SK-N-MC (cell line): ENCODE measurements at regions not wholly inside any gene's neighbourhood (a gene's known extent, or its start where the extent isn't known, plus 50 kb on each side); places are given as distances from the start of the nearest gene placed in this dataset.

Experiments
- EZH2 ChIP-seq: fragments of 200-600 bp; sonication (generic); IDR thresholded peaks from one replicate; pipeline ENCODE4 v1.6.1; 2017; ENCODE audit warnings: antibody characterized with exemption
- POLR2AphosphoS5 ChIP-seq: IDR thresholded peaks from 2 replicates; pipeline ENCODE4 v1.6.1; 2012; ENCODE audit warnings: mild to moderate bottlenecking, low read depth, low read length, borderline replicate concordance

- no peak for TF ChIP-seq POLR2AphosphoS5
- no peak for TF ChIP-seq EZH2
Observed at GRCh38 chr13:74444161-74444571, 310.0 kb upstream of the KLF12 start.
